ENCODE measurements at regions not wholly inside any gene's neighbourhood (a gene's known extent, or its start where the extent isn't known, plus 50 kb on each side); places are given as distances from the start of the nearest gene placed in this dataset.

- no peak for TF ChIP-seq RXRA (IDR thresholded peaks at IDR 0.05; ENCODE audit: insufficient read depth, low read depth, low read length)
- no peak for TF ChIP-seq RFX5 (IDR thresholded peaks at IDR 0.05; ENCODE audit: borderline replicate concordance, low read depth, low read length)
- no peak for TF ChIP-seq KDM4A (IDR thresholded peaks at IDR 0.05; ENCODE audit: low read depth, low read length, severe bottlenecking)
- TF ChIP-seq SIRT6 (IDR thresholded peaks at IDR 0.05; ENCODE audit: low read length), result no peak
- no peak for TF ChIP-seq ZNF274 (IDR thresholded peaks at IDR 0.05; ENCODE audit: borderline replicate concordance, extremely low read depth, low read length)
- TF ChIP-seq ASH2L (IDR thresholded peaks at IDR 0.05; ENCODE audit: low read length), result no peak
- TF ChIP-seq TEAD4 (IDR thresholded peaks at IDR 0.05; ENCODE audit: low read depth, low read length), result no peak
Measured at GRCh38 chr18:59966913-59967312, 67.1 kb downstream of the PMAIP1 start (continued).

All from H1 (cell line).